ENCODE measurements at regions not wholly inside any gene's neighbourhood (a gene's known extent, or its start where the extent isn't known, plus 50 kb on each side); places are given as distances from the start of the nearest gene placed in this dataset.

- no peaks in the 10 kb centered on the region for H3K9me3 ChIP-seq (ENCODE audit: low read length)
- no peak overlapping the region for H3K4me3 ChIP-seq (ENCODE audit: low read length)
- H3K27ac ChIP-seq (ENCODE audit: low read length) = no peak overlapping the region
- no peak overlapping the region for H3K9ac ChIP-seq (ENCODE audit: low read length)
- H3F3A ChIP-seq (ENCODE audit: insufficient read depth, low read length, poor library complexity, severe bottlenecking) = no peaks in the 10 kb centered on the region
- no peaks in the 10 kb centered on the region for H3K9me2 ChIP-seq (ENCODE audit: insufficient read depth, low read length)
- H3K79me2 ChIP-seq (replicated peaks; ENCODE audit: insufficient read depth, low read length) = no peaks in the 10 kb centered on the region
- no peak overlapping the region for H3K4me2 ChIP-seq (ENCODE audit: low read length)
- TF ChIP-seq TAF1 (IDR thresholded peaks at IDR 0.05; ENCODE audit: low read depth) = no peak
- TF ChIP-seq MXI1 (conservative IDR thresholded peaks at IDR 0.05; ENCODE audit: poor library complexity, severe bottlenecking) = no peak
- no peak for TF ChIP-seq REST (IDR thresholded peaks at IDR 0.05; ENCODE audit: borderline replicate concordance)
- no peak for TF ChIP-seq SMC3 (conservative IDR thresholded peaks at IDR 0.05; ENCODE audit: poor library complexity)
- TF ChIP-seq EP300 (conservative IDR thresholded peaks at IDR 0.05; ENCODE audit: poor library complexity, severe bottlenecking) = no peak
- no peak for TF ChIP-seq CTCF (IDR thresholded peaks at IDR 0.05; ENCODE audit: poor library complexity, severe bottlenecking)
- TF ChIP-seq EZH2 (IDR thresholded peaks at IDR 0.05; ENCODE audit: borderline replicate concordance, insufficient read depth, low read length, poor library complexity, severe bottlenecking) = no peak
- no peak for TF ChIP-seq RAD21 (conservative IDR thresholded peaks at IDR 0.05)
- TF ChIP-seq POLR2AphosphoS5 (IDR thresholded peaks at IDR 0.05) = no peak
- no peaks in the 10 kb centered on the region for H3K27me3 ChIP-seq (ENCODE audit: insufficient read depth, low read depth, low read length)
- no peaks in the 10 kb centered on the region for H4K20me1 ChIP-seq (ENCODE audit: insufficient read depth)
- H2AFZ ChIP-seq (ENCODE audit: low read depth, low read length) = no peak overlapping the region
- H3K36me3 ChIP-seq (ENCODE audit: insufficient read depth, low read length) = no peaks in the 10 kb centered on the region
These were observed 197.1 kb downstream of the MED10 start for GRCh38 chr5:6181147-6181729.

- Histone ChIP-seq H3K36me3 (ENCODE audit: insufficient read depth, low read length) (no peaks in the 10 kb centered on the region), H3K9me3 (ENCODE audit: low read length) (no peaks in the 10 kb centered on the region), H3K9me2 (ENCODE audit: insufficient read depth, low read length) (no peaks in the 10 kb centered on the region), H3K9ac (ENCODE audit: low read length) (no peak overlapping the region), H3K4me2 (ENCODE audit: low read length) (no peak overlapping the region), H3K27ac (ENCODE audit: low read length) (no peak overlapping the region), H4K20me1 (ENCODE audit: insufficient read depth) (no peaks in the 10 kb centered on the region), H2AFZ (ENCODE audit: low read depth, low read length) (no peak overlapping the region), H3K79me2 (replicated peaks; ENCODE audit: insufficient read depth, low read length) (no peaks in the 10 kb centered on the region), H3K27me3 (ENCODE audit: insufficient read depth, low read depth, low read length) (no peaks in the 10 kb centered on the region), H3K4me3 (ENCODE audit: low read length) (no peak overlapping the region), H3F3A (ENCODE audit: insufficient read depth, low read length, poor library complexity, severe bottlenecking) (no peaks in the 10 kb centered on the region)
- no peak for TF ChIP-seq REST (IDR thresholded peaks at IDR 0.05; ENCODE audit: borderline replicate concordance)
These were observed 198.0 kb downstream of the MED10 start for GRCh38 chr5:6180231-6180872.

Measured in neural cell (in vitro differentiated cells).